ENCODE measurements at regions not wholly inside any gene's neighbourhood (a gene's known extent, or its start where the extent isn't known, plus 50 kb on each side); places are given as distances from the start of the nearest gene placed in this dataset.

GRCh38 chr9:17045381-17045940, 89.4 kb upstream of the CNTLN start:
- Histone ChIP-seq H3K36me3 (ENCODE audit: control insufficient read depth, insufficient read depth, low read length) (no peaks in the 10 kb centered on the region), H3K4me3 (ENCODE audit: low read depth, low read length) (no peak overlapping the region), H3K9me3 (no peaks in the 10 kb centered on the region), H3K4me1 (no peaks in the 10 kb centered on the region), H3K27me3 (replicated peaks; ENCODE audit: control insufficient read depth, insufficient read depth, low read length) (no peaks in the 10 kb centered on the region)
- no peak overlapping the region for H3K27ac Mint-ChIP-seq (ENCODE audit: unreplicated experiment)
- no peaks in the 10 kb centered on the region for H3K4me1 Mint-ChIP-seq (ENCODE audit: low read depth, unreplicated experiment)
- ChIA-PET POLR2A (no interaction called here), CTCF (no interaction called here)
- no peaks in the 10 kb centered on the region for H3K9me3 Mint-ChIP-seq (ENCODE audit: unreplicated experiment)
- no peak for TF ChIP-seq CTCF (IDR thresholded peaks at IDR 0.05; ENCODE audit: insufficient read depth in 1 of 2, low read depth in 1 of 2, low read length in 1 of 2, severe bottlenecking in 1 of 2, unreplicated experiment in 1 of 2)
- H3K4me3 Mint-ChIP-seq (ENCODE audit: unreplicated experiment) = no peak overlapping the region
- intact Hi-C loops (cut with micrococcal nuclease; ENCODE audit: unreplicated experiment) = no loop called here
- BruUV-seq (replicated peaks) = no TSS peak
- H3K36me3 Mint-ChIP-seq (ENCODE audit: insufficient read depth, unreplicated experiment) = no peaks in the 10 kb centered on the region
- no peak for DNase-seq
- peaks cover 4% of the 10 kb centered on the region for H3K27me3 Mint-ChIP-seq (ENCODE audit: insufficient read depth, unreplicated experiment)

- no peak for TF ChIP-seq CTCF (IDR thresholded peaks at IDR 0.05; ENCODE audit: insufficient read depth in 1 of 2, low read depth in 1 of 2, low read length in 1 of 2, severe bottlenecking in 1 of 2, unreplicated experiment in 1 of 2)
- Histone ChIP-seq H3K4me3 (ENCODE audit: low read depth, low read length) (no peak overlapping the region), H3K27me3 (replicated peaks; ENCODE audit: control insufficient read depth, insufficient read depth, low read length) (no peaks in the 10 kb centered on the region), H3K9me3 (peaks cover 3% of the 10 kb centered on the region; the same call in 1 of the 2 replicates), H3K36me3 (ENCODE audit: control insufficient read depth, insufficient read depth, low read length) (no peaks in the 10 kb centered on the region), H3K4me1 (no peaks in the 10 kb centered on the region)
- ChIA-PET CTCF (no interaction called here), POLR2A (no interaction called here)
- no peaks in the 10 kb centered on the region for H3K36me3 Mint-ChIP-seq (ENCODE audit: insufficient read depth, unreplicated experiment)
- BruUV-seq (replicated peaks) = no TSS peak
- intact Hi-C loops (cut with micrococcal nuclease; ENCODE audit: unreplicated experiment) = no loop called here
- no peaks in the 10 kb centered on the region for H3K27me3 Mint-ChIP-seq (ENCODE audit: insufficient read depth, unreplicated experiment)
- no peaks in the 10 kb centered on the region for H3K4me1 Mint-ChIP-seq (ENCODE audit: low read depth, unreplicated experiment)
- H3K4me3 Mint-ChIP-seq (ENCODE audit: unreplicated experiment) = no peak overlapping the region
- H3K27ac Mint-ChIP-seq (ENCODE audit: unreplicated experiment) = no peak overlapping the region
- no peak for DNase-seq
- no peaks in the 10 kb centered on the region for H3K9me3 Mint-ChIP-seq (ENCODE audit: unreplicated experiment)
These were observed 103.3 kb upstream of the CNTLN start for GRCh38 chr9:17031546-17031945.

- ChIA-PET POLR2A (no interaction called here), CTCF (no interaction called here)
- no peak overlapping the region for H3K27ac Mint-ChIP-seq (ENCODE audit: unreplicated experiment)
- no peak for TF ChIP-seq CTCF (IDR thresholded peaks at IDR 0.05; ENCODE audit: insufficient read depth in 1 of 2, low read depth in 1 of 2, low read length in 1 of 2, severe bottlenecking in 1 of 2, unreplicated experiment in 1 of 2)
- Histone ChIP-seq H3K4me1 (no peaks in the 10 kb centered on the region), H3K27me3 (replicated peaks; ENCODE audit: control insufficient read depth, insufficient read depth, low read length) (no peaks in the 10 kb centered on the region), H3K4me3 (ENCODE audit: low read depth, low read length) (no peak overlapping the region), H3K36me3 (ENCODE audit: control insufficient read depth, insufficient read depth, low read length) (no peaks in the 10 kb centered on the region), H3K9me3 (peaks cover 2% of the 10 kb centered on the region; the same call in 1 of the 2 replicates)
- BruUV-seq (replicated peaks) = no TSS peak
- no peaks in the 10 kb centered on the region for H3K27me3 Mint-ChIP-seq (ENCODE audit: insufficient read depth, unreplicated experiment)
- H3K9me3 Mint-ChIP-seq (ENCODE audit: unreplicated experiment) = no peaks in the 10 kb centered on the region
- H3K4me3 Mint-ChIP-seq (ENCODE audit: unreplicated experiment) = no peak overlapping the region
- DNase-seq = no peak
- H3K4me1 Mint-ChIP-seq (ENCODE audit: low read depth, unreplicated experiment) = no peaks in the 10 kb centered on the region
- intact Hi-C loops (cut with micrococcal nuclease; ENCODE audit: unreplicated experiment) = no loop called here
- no peaks in the 10 kb centered on the region for H3K36me3 Mint-ChIP-seq (ENCODE audit: insufficient read depth, unreplicated experiment)
These were observed 109.6 kb upstream of the CNTLN start for GRCh38 chr9:17025281-17025680.

Data from Caco-2 (cell line).